CD4-positive, alpha-beta T cell treated with Interferon gamma for 1 hour (primary cell): ENCODE measurements at regions not wholly inside any gene's neighbourhood (a gene's known extent, or its start where the extent isn't known, plus 50 kb on each side); places are given as distances from the start of the nearest gene placed in this dataset.
"Not testable (repeated sequence)": the region's sequence is repeated elsewhere in the genome, so short reads cannot be mapped to it uniquely, and the experiment has no call there.

Experiments
- DNase-seq: peaks from one replicate; pipeline ENCODE4 v3.0.0-alpha.2; 2020

GRCh38 chr5:175344331-175345195 is 99.4 kb downstream of the DRD1 start:
- DNase-seq: no peak

GRCh38 chr5:175343308-175343707 is 100.7 kb downstream of the DRD1 start:
- no peak for DNase-seq

GRCh38 chr5:175340180-175340579 is 103.8 kb downstream of the DRD1 start:
- DNase-seq: no peak

GRCh38 chr5:175337680-175338079 is 106.3 kb downstream of the DRD1 start:
- DNase-seq: no peak

GRCh38 chr5:175336781-175337180 is 107.2 kb downstream of the DRD1 start:
- DNase-seq: no peak

GRCh38 chr5:175335691-175336090 is 108.3 kb downstream of the DRD1 start:
- no peak for DNase-seq

GRCh38 chr5:175331173-175332036 is 112.6 kb downstream of the DRD1 start:
- not testable (repeated sequence) for DNase-seq

- no peak for DNase-seq
Measured at GRCh38 chr5:175329976-175330375, 114.0 kb downstream of the DRD1 start.

- no peak for DNase-seq
Measured at GRCh38 chr5:175328687-175329086, 115.3 kb downstream of the DRD1 start.

GRCh38 chr5:175328176-175328575 is 115.8 kb downstream of the DRD1 start:
- no peak for DNase-seq

GRCh38 chr5:175325681-175326080 is 118.3 kb downstream of the DRD1 start:
- DNase-seq: no peak

GRCh38 chr5:175321927-175322532 is 122.0 kb downstream of the DRD1 start:
- no peak for DNase-seq

GRCh38 chr5:175319199-175319598 is 124.8 kb downstream of the DRD1 start:
- DNase-seq: no peak

- DNase-seq: no peak
Measured at GRCh38 chr5:175317872-175318271, 126.1 kb downstream of the DRD1 start.

- DNase-seq: no peak
Measured at GRCh38 chr5:175309218-175309810, 134.7 kb downstream of the DRD1 start.

- no peak for DNase-seq
Measured at GRCh38 chr5:175308701-175309100, 135.3 kb downstream of the DRD1 start.

- no peak for DNase-seq
Measured at GRCh38 chr5:175306381-175306780, 137.6 kb downstream of the DRD1 start.

- DNase-seq: no peak
Measured at GRCh38 chr5:175305251-175305650, 138.7 kb downstream of the DRD1 start.

- no peak for DNase-seq
Measured at GRCh38 chr5:175290379-175290778, 153.6 kb downstream of the DRD1 start.

GRCh38 chr5:175288048-175288621 is 155.8 kb downstream of the DRD1 start:
- DNase-seq: no peak

- no peak for DNase-seq
Measured at GRCh38 chr5:175286981-175287380, 157.0 kb downstream of the DRD1 start.

- DNase-seq: no peak
Measured at GRCh38 chr5:175285261-175285660, 158.7 kb downstream of the DRD1 start.

- no peak for DNase-seq
Measured at GRCh38 chr5:175284806-175285205, 159.2 kb downstream of the DRD1 start.
